WTC11 (cell line): ENCODE measurements at regions not wholly inside any gene's neighbourhood (a gene's known extent, or its start where the extent isn't known, plus 50 kb on each side); places are given as distances from the start of the nearest gene placed in this dataset.

ENCODE experiments used
- ATAC-seq: fragments of 200-7000 bp; cut with Tn5 transposase; 2 replicates; pipeline ENCODE4 v1.10.0; 2021; ENCODE audit warnings: mild to moderate bottlenecking, moderate library complexity
- CTCF ChIA-PET: fragments of 300-600 bp; sonication (Branson Sonifier 250); formaldehyde crosslinking; loops from one replicate; lab custom pipeline; 2021; ENCODE audit warnings: antibody characterized with exemption; lab: Charles Lee
- POLR2A ChIA-PET: fragments of 350-600 bp; sonication (Branson Sonifier 250); formaldehyde crosslinking; loops from one replicate; lab custom pipeline; 2021; ENCODE audit warnings: antibody characterized with exemption; lab: Charles Lee
- DNase-seq: peaks from one replicate; pipeline ENCODE4 v3.0.0; 2021; ENCODE audit warnings: low spot score
- H3K27ac Mint-ChIP-seq: 2 replicates; pipeline ENCODE4 v1.8.0; 2021; ENCODE audit warnings: mixed read lengths
- H3K27me3 Mint-ChIP-seq: 2 replicates; pipeline ENCODE4 v1.8.0; 2021; ENCODE audit warnings: low read depth, mild to moderate bottlenecking, moderate library complexity, mixed read lengths
- H3K36me3 Mint-ChIP-seq: 2 replicates; pipeline ENCODE4 v1.8.0; 2021; ENCODE audit warnings: mixed read lengths
- H3K4me1 Mint-ChIP-seq: 2 replicates; pipeline ENCODE4 v1.8.0; 2022; ENCODE audit warnings: mixed read lengths
- H3K4me3 Mint-ChIP-seq: 2 replicates; pipeline ENCODE4 v1.8.0; 2021; ENCODE audit warnings: mild to moderate bottlenecking, moderate library complexity, mixed read lengths
- H3K9me3 Mint-ChIP-seq: 2 replicates; pipeline ENCODE4 v1.8.0; 2021; ENCODE audit warnings: mixed read lengths
- AR ChIP-seq: fragments of 250-450 bp; sonication (Bioruptor Pico); IDR thresholded peaks from 2 replicates; pipeline ENCODE4 v1.9.0; 2021; ENCODE audit warnings: mild to moderate bottlenecking
- CBFB ChIP-seq: sonication (generic); formaldehyde crosslinking; IDR thresholded peaks from 2 replicates; pipeline ENCODE4 v1.8.1; 2022; ENCODE audit warnings: mild to moderate bottlenecking, low read depth, missing genetic modification reagents
- FOXK1 ChIP-seq: sonication (generic); formaldehyde crosslinking; IDR thresholded peaks from 2 replicates; pipeline ENCODE4 v1.8.0; 2022; ENCODE audit warnings: mild to moderate bottlenecking, moderate library complexity, missing genetic modification reagents
- HMGXB4 ChIP-seq: sonication (generic); formaldehyde crosslinking; IDR thresholded peaks from 2 replicates; pipeline ENCODE4 v1.8.1; 2023; ENCODE audit warnings: mild to moderate bottlenecking, moderate library complexity, missing genetic modification reagents
- NR3C1 ChIP-seq: sonication (generic); formaldehyde crosslinking; conservative IDR thresholded peaks from 2 replicates; pipeline ENCODE4 v1.8.1; 2023; ENCODE audit warnings: low read depth, mild to moderate bottlenecking, missing genetic modification reagents
- SOX15 ChIP-seq: fragments of 250-450 bp; sonication (Bioruptor Pico); IDR thresholded peaks from 2 replicates; pipeline ENCODE4 v1.9.0; 2021; ENCODE audit warnings: mild to moderate bottlenecking
- SP1 ChIP-seq: sonication (generic); formaldehyde crosslinking; conservative IDR thresholded peaks from 2 replicates; pipeline ENCODE4 v1.8.1; 2022; ENCODE audit warnings: missing genetic modification reagents
- TCF7 ChIP-seq: sonication (generic); formaldehyde crosslinking; IDR thresholded peaks from 2 replicates; pipeline ENCODE4 v1.8.0; 2022; ENCODE audit warnings: mild to moderate bottlenecking, low read depth, missing genetic modification reagents, moderate library complexity
- USF1 ChIP-seq: sonication (generic); formaldehyde crosslinking; IDR thresholded peaks from 2 replicates; pipeline ENCODE4 v1.8.0; 2022; ENCODE audit warnings: mild to moderate bottlenecking, missing genetic modification reagents
- ZNF121 ChIP-seq: sonication (generic); formaldehyde crosslinking; IDR thresholded peaks from 2 replicates; pipeline ENCODE4 v1.8.0; 2023; ENCODE audit warnings: missing genetic modification reagents
- ZNF416 ChIP-seq: fragments of 250-450 bp; sonication (Bioruptor Pico); IDR thresholded peaks from 2 replicates; pipeline ENCODE4 v1.9.0; 2021; ENCODE audit warnings: mild to moderate bottlenecking, inconsistent platforms
- TF ChIP-seq, protein P1 (sequence below): fragments of 250-450 bp; sonication (Bioruptor Pico); IDR thresholded peaks from 2 replicates; pipeline ENCODE4 v1.8.0; 2021; ENCODE audit warnings: mild to moderate bottlenecking
- TF ChIP-seq, protein P2 (sequence below): sonication (generic); formaldehyde crosslinking; IDR thresholded peaks from 2 replicates; pipeline ENCODE4 v1.8.0; 2023; ENCODE audit warnings: missing genetic modification reagents, mild to moderate bottlenecking, borderline replicate concordance
- TF ChIP-seq, protein P3 (sequence below): sonication (generic); formaldehyde crosslinking; IDR thresholded peaks from 2 replicates; pipeline ENCODE4 v1.8.0; 2022; ENCODE audit warnings: missing genetic modification reagents
- TF ChIP-seq, protein P4 (sequence below): sonication (generic); formaldehyde crosslinking; conservative IDR thresholded peaks from 2 replicates; pipeline ENCODE4 v1.8.1; 2022; ENCODE audit warnings: mild to moderate bottlenecking, missing genetic modification reagents

DNA sequence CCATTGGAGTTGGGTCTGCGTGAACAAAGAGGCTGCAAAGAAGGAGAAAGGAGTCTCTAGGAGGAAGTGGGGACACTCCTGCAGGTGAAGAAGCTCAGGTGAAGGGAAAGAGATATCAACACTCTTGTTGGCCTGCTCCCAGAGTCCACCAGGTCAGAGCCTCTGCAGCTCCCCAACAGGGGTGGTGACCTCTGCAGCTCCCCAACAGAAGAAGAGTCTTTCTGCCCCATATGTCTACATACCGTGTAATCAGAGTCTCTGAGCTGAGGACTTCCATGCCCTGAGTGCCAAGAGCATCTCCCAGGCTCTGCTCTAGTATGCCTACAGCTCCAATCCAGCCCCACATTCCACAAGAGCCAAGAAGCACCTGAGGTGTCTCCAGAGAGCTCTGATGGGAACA is 67.4 kb upstream of the TRPC7 start:
- Mint-ChIP-seq H3K36me3 (peaks cover 3% of the 10 kb centered on the region; the same call in 1 of the 2 replicates), H3K4me1 (peaks cover 3% of the 10 kb centered on the region; the same call in 1 of the 2 replicates)
- CTCF ChIA-PET: interaction anchor here (0.8 kb wide), 1 partner anchor 14 kb away, joined by 4 read pairs; no protein-coding TSS in a partner anchor
- TF ChIP-seq USF1 (CRISPR knock-in tag) (no peak), FOXK1 (CRISPR knock-in tag) (no peak)
- TF ChIP-seq, all 79 proteins: peak for 0
- DNase-seq (no peak), ATAC-seq (no peak)
- no peak overlapping the region for H3K27ac Mint-ChIP-seq
- POLR2A ChIA-PET: interaction anchor here (0.5 kb wide), 1 partner anchor 1210 kb away, joined by 3 read pairs; no protein-coding TSS in a partner anchor
- peaks cover 9% of the 10 kb centered on the region for H3K27me3 Mint-ChIP-seq
- peaks cover 10% of the 10 kb centered on the region; the same call in 1 of the 2 replicates for H3K9me3 Mint-ChIP-seq
- H3K4me3 Mint-ChIP-seq: no peak overlapping the region

- no peak overlapping the region for H3K27ac Mint-ChIP-seq
- peaks cover 3% of the 10 kb centered on the region; the same call in 1 of the 2 replicates for H3K36me3 Mint-ChIP-seq
- peaks cover 10% of the 10 kb centered on the region; the same call in 1 of the 2 replicates for H3K9me3 Mint-ChIP-seq
- DNase-seq (no peak), ATAC-seq (no peak)
- ChIA-PET CTCF (no interaction called here), POLR2A (interaction anchor here (0.5 kb wide), 1 partner anchor 1127 kb away, joined by 3 read pairs; no protein-coding TSS in a partner anchor)
- TF ChIP-seq, protein P1, sequence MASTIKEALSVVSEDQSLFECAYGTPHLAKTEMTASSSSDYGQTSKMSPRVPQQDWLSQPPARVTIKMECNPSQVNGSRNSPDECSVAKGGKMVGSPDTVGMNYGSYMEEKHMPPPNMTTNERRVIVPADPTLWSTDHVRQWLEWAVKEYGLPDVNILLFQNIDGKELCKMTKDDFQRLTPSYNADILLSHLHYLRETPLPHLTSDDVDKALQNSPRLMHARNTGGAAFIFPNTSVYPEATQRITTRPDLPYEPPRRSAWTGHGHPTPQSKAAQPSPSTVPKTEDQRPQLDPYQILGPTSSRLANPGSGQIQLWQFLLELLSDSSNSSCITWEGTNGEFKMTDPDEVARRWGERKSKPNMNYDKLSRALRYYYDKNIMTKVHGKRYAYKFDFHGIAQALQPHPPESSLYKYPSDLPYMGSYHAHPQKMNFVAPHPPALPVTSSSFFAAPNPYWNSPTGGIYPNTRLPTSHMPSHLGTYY: no peak
- no peak for TF ChIP-seq SP1 (CRISPR knock-in tag)
- TF ChIP-seq, protein P2, sequence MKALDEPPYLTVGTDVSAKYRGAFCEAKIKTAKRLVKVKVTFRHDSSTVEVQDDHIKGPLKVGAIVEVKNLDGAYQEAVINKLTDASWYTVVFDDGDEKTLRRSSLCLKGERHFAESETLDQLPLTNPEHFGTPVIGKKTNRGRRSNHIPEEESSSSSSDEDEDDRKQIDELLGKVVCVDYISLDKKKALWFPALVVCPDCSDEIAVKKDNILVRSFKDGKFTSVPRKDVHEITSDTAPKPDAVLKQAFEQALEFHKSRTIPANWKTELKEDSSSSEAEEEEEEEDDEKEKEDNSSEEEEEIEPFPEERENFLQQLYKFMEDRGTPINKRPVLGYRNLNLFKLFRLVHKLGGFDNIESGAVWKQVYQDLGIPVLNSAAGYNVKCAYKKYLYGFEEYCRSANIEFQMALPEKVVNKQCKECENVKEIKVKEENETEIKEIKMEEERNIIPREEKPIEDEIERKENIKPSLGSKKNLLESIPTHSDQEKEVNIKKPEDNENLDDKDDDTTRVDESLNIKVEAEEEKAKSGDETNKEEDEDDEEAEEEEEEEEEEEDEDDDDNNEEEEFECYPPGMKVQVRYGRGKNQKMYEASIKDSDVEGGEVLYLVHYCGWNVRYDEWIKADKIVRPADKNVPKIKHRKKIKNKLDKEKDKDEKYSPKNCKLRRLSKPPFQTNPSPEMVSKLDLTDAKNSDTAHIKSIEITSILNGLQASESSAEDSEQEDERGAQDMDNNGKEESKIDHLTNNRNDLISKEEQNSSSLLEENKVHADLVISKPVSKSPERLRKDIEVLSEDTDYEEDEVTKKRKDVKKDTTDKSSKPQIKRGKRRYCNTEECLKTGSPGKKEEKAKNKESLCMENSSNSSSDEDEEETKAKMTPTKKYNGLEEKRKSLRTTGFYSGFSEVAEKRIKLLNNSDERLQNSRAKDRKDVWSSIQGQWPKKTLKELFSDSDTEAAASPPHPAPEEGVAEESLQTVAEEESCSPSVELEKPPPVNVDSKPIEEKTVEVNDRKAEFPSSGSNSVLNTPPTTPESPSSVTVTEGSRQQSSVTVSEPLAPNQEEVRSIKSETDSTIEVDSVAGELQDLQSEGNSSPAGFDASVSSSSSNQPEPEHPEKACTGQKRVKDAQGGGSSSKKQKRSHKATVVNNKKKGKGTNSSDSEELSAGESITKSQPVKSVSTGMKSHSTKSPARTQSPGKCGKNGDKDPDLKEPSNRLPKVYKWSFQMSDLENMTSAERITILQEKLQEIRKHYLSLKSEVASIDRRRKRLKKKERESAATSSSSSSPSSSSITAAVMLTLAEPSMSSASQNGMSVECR: no peak
- no peak for TF ChIP-seq ZNF121 (CRISPR knock-in tag)
- H3K27me3 Mint-ChIP-seq: peaks cover 14% of the 10 kb centered on the region
- no peak overlapping the region for H3K4me3 Mint-ChIP-seq
- peaks cover 10% of the 10 kb centered on the region for H3K4me1 Mint-ChIP-seq
Observed at GRCh38 chr5:136430081-136430480, 64.7 kb upstream of the TRPC7 start.

GRCh38 chr5:136427426-136427825 is 62.1 kb upstream of the TRPC7 start:
- Mint-ChIP-seq H3K9me3 (peaks cover 10% of the 10 kb centered on the region; the same call in 1 of the 2 replicates), H3K27me3 (peaks cover 14% of the 10 kb centered on the region), H3K27ac (no peak overlapping the region), H3K36me3 (peaks cover 3% of the 10 kb centered on the region; the same call in 1 of the 2 replicates), H3K4me1 (peaks cover 15% of the 10 kb centered on the region), H3K4me3 (no peak overlapping the region)
- ATAC-seq (no peak), DNase-seq (no peak)
- POLR2A ChIA-PET: no interaction called here
- CTCF ChIA-PET: no interaction called here
- TF ChIP-seq ZNF416: no peak
- TF ChIP-seq SOX15: no peak
- no peak for TF ChIP-seq CBFB
- TF ChIP-seq, protein P3, sequence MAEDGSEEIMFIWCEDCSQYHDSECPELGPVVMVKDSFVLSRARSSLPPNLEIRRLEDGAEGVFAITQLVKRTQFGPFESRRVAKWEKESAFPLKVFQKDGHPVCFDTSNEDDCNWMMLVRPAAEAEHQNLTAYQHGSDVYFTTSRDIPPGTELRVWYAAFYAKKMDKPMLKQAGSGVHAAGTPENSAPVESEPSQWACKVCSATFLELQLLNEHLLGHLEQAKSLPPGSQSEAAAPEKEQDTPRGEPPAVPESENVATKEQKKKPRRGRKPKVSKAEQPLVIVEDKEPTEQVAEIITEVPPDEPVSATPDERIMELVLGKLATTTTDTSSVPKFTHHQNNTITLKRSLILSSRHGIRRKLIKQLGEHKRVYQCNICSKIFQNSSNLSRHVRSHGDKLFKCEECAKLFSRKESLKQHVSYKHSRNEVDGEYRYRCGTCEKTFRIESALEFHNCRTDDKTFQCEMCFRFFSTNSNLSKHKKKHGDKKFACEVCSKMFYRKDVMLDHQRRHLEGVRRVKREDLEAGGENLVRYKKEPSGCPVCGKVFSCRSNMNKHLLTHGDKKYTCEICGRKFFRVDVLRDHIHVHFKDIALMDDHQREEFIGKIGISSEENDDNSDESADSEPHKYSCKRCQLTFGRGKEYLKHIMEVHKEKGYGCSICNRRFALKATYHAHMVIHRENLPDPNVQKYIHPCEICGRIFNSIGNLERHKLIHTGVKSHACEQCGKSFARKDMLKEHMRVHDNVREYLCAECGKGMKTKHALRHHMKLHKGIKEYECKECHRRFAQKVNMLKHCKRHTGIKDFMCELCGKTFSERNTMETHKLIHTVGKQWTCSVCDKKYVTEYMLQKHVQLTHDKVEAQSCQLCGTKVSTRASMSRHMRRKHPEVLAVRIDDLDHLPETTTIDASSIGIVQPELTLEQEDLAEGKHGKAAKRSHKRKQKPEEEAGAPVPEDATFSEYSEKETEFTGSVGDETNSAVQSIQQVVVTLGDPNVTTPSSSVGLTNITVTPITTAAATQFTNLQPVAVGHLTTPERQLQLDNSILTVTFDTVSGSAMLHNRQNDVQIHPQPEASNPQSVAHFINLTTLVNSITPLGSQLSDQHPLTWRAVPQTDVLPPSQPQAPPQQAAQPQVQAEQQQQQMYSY (CRISPR knock-in tag): no peak
- no peak for TF ChIP-seq AR (CRISPR knock-in tag)
- no peak for TF ChIP-seq NR3C1
- TF ChIP-seq, protein P4, sequence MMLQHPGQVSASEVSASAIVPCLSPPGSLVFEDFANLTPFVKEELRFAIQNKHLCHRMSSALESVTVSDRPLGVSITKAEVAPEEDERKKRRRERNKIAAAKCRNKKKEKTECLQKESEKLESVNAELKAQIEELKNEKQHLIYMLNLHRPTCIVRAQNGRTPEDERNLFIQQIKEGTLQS: no peak
- TF ChIP-seq HMGXB4 (CRISPR knock-in tag): no peak
- no peak for TF ChIP-seq TCF7 (CRISPR knock-in tag)
- TF ChIP-seq USF1 (CRISPR knock-in tag): no peak
